ENCODE measurements at regions not wholly inside any gene's neighbourhood (a gene's known extent, or its start where the extent isn't known, plus 50 kb on each side); places are given as distances from the start of the nearest gene placed in this dataset.
A peak's percentile ranks its signal among the peaks of the same experiment; 100 is the strongest.

DNA sequence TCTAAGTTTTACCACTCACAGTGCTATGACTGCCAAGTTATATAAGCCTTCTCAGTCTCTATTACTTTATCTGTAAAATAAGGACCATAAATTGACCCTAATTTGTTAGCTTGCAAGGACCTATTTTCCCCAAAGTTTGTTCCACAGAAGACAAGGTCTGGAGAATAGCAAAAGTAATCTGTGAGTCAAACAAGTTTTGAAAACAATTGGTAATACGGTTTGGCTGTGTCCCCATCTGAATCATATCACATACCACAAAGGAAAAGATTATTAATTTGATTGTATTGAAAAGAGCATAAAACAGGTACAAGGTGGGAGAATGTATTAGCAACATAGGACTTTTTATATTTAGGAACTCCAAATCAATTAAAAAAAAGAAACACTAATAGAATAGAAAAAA lies 124.0 kb upstream of the TARS1 start:
- H3K4me3 ChIP-seq = no peak overlapping the region
- H3K4me1 ChIP-seq = peaks cover 0 to 37% (median 11%) of the 10 kb centered on the region in 4 donors
- H3K9me3 ChIP-seq = no peaks in the 10 kb centered on the region
- no peak overlapping the region for H3K27ac ChIP-seq
- TF ChIP-seq, protein P1, sequence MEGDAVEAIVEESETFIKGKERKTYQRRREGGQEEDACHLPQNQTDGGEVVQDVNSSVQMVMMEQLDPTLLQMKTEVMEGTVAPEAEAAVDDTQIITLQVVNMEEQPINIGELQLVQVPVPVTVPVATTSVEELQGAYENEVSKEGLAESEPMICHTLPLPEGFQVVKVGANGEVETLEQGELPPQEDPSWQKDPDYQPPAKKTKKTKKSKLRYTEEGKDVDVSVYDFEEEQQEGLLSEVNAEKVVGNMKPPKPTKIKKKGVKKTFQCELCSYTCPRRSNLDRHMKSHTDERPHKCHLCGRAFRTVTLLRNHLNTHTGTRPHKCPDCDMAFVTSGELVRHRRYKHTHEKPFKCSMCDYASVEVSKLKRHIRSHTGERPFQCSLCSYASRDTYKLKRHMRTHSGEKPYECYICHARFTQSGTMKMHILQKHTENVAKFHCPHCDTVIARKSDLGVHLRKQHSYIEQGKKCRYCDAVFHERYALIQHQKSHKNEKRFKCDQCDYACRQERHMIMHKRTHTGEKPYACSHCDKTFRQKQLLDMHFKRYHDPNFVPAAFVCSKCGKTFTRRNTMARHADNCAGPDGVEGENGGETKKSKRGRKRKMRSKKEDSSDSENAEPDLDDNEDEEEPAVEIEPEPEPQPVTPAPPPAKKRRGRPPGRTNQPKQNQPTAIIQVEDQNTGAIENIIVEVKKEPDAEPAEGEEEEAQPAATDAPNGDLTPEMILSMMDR (IDR thresholded peaks at IDR 0.05) = no peak
- intact Hi-C loops (cut with DNase I; ENCODE audit: low total_unique reads) = no loop called here
- H3K27me3 ChIP-seq = no peaks in the 10 kb centered on the region
- no peak for DNase-seq
- no peaks in the 10 kb centered on the region for H3K36me3 ChIP-seq

- H3K4me1 ChIP-seq = peaks cover 0 to 42% (median 11%) of the 10 kb centered on the region in 4 donors
- no peaks in the 10 kb centered on the region for H3K27me3 ChIP-seq
- H3K27ac ChIP-seq = no peak overlapping the region
- no peaks in the 10 kb centered on the region for H3K36me3 ChIP-seq
- intact Hi-C loops (cut with DNase I; ENCODE audit: low total_unique reads) = no loop called here
- DNase-seq = no peak
- TF ChIP-seq, protein P1 (IDR thresholded peaks at IDR 0.05) = no peak
- H3K9me3 ChIP-seq = no peaks in the 10 kb centered on the region
- H3K4me3 ChIP-seq = no peak overlapping the region
Measured at GRCh38 chr5:33317271-33317670, 123.5 kb upstream of the TARS1 start.

DNA sequence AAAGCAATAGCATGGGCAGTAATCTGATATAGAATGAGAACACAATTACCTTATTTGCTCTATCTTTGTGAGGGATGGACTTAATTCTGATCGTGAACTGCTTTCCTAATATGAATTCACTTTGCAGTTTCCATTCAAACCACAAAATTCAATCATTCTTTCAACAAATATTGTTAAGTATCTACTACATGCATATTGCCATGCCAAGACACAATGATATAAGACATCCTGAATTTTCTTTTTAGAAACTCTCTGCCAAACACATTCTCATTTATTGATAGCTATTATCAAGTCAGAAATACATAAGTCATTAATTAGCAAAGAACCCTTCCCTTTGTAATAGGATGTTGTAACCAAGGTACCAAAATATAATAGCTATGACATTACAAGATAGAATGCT lies 121.6 kb upstream of the TARS1 start:
- peaks cover 0 to 34% (median 11%) of the 10 kb centered on the region in 4 donors for H3K4me1 ChIP-seq
- H3K9me3 ChIP-seq = no peaks in the 10 kb centered on the region
- intact Hi-C loops (cut with DNase I; ENCODE audit: low total_unique reads) = no loop called here
- DNase-seq = no peak
- no peak overlapping the region for H3K4me3 ChIP-seq
- H3K27me3 ChIP-seq = no peaks in the 10 kb centered on the region
- no peaks in the 10 kb centered on the region for H3K36me3 ChIP-seq
- TF ChIP-seq, protein P1 (IDR thresholded peaks at IDR 0.05) = no peak
- H3K27ac ChIP-seq = peak overlapping the region in 1 of 2 donors; percentile 52

- Histone ChIP-seq H3K4me1 (peaks cover 0 to 34% (median 11%) of the 10 kb centered on the region in 4 donors), H3K4me3 (no peak overlapping the region), H3K36me3 (no peaks in the 10 kb centered on the region), H3K27me3 (no peaks in the 10 kb centered on the region), H3K27ac (peak overlapping the region; percentile 8 to 52), H3K9me3 (no peaks in the 10 kb centered on the region)
- intact Hi-C loops (cut with DNase I; ENCODE audit: low total_unique reads) = no loop called here
- TF ChIP-seq, protein P1 (IDR thresholded peaks at IDR 0.05) = no peak
- no peak for DNase-seq
Measured at GRCh38 chr5:33319841-33320240, 120.9 kb upstream of the TARS1 start.

- intact Hi-C loops (cut with DNase I; ENCODE audit: low total_unique reads) = no loop called here
Measured at GRCh38 chr5:33321026-33321425, 119.7 kb upstream of the TARS1 start.

More at GRCh38 chr5:33321026-33321425, 119.7 kb upstream of the TARS1 start:
- Histone ChIP-seq H3K27me3 (no peaks in the 10 kb centered on the region), H3K36me3 (no peaks in the 10 kb centered on the region), H3K4me3 (no peak overlapping the region), H3K9me3 (no peaks in the 10 kb centered on the region), H3K27ac (peak overlapping the region; percentile 8 to 52), H3K4me1 (peaks cover 0 to 34% (median 11%) of the 10 kb centered on the region in 4 donors)
- DNase-seq = peak; percentile 38 to 67
- TF ChIP-seq, protein P1 (IDR thresholded peaks at IDR 0.05) = no peak
